HG03175 (cell line): ENCODE measurements at regions not wholly inside any gene's neighbourhood (a gene's known extent, or its start where the extent isn't known, plus 50 kb on each side); places are given as distances from the start of the nearest gene placed in this dataset.
"Not testable (repeated sequence)": the region's sequence is repeated elsewhere in the genome, so short reads cannot be mapped to it uniquely, and the experiment has no call there.

ENCODE experiments used
- ATAC-seq: cut with Tn5 transposase; IDR thresholded peaks from one replicate; pipeline ENCODE4 v1.9.1; 2021; ENCODE audit warnings: mild to moderate bottlenecking, moderate library complexity; ENCODE audit not compliant: unreplicated experiment

DNA sequence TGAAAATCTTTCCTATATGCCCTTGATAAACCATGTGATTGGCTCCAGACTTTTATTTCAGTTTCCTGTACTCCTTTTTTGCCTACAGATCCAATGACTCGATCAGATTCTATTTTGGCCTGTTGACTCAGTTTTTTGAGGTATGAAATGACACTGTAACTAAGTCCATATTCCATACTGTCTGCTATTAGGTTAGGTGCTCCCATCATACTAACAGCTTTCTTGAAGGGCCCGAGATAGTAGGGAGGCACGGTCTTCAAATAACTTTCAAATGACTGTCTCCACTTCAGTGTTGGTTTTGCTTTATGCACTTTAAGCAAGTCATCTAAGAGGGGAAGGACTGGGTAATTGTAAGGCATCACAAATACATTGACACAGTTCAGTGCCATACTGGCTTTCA is 295.4 kb upstream of the DAB2 start:
- no peak for ATAC-seq

DNA sequence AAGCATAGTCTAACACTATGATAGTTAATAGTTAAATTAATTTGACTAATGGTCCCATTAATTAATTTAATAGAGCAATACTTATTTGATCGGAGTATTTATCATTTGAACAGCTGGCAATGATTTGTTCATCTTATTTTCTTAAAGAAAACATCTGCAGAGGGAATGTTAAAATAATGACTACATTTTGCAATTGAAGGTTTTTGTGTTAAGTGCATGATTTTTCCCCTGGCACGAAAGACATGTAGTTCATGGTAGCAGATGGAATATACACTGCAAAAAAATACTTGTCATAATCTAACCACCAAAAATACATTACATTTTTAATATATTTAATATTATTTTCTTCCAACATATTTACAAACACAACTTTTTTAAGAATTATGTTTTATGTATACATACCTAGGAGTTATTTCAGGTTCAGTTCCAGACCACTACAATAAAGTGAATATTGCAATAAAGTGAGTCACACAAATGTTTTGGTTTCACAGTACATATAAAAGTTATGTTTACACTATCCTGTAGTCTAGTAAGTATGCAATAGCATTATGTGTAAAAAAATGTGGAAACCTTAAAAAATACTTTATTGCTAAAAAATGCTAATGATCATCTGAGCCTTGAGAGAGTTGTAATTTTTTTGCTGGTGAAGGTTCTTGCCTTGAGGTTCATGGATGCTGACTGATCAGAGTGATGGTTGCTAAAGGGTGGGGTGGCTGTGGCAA is 292.6 kb upstream of the DAB2 start:
- ATAC-seq, result no peak

DNA sequence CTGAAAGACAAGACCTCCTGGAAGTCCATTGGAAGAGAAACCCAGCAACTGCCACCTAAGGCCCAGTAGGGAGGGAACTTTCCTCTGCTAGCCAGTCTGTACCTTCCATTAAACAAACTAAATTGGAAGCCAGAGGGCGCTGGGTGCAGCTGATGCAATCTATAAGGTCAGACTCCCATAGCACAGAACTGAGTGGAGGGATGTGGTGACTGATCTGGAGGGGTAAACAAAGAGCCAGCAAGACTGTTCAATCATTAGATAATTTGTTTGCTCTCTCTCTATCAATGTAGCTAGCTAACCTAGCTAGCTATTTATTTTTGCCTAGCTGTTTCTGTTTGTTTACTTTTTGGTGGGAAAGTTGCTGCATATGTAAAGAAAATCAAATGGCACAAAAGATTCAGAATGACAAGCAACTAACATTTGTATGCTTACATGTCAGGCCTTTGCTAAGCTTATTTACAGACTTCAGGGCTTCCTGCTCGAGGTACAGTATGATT is 291.8 kb upstream of the DAB2 start:
- no peak for ATAC-seq

DNA sequence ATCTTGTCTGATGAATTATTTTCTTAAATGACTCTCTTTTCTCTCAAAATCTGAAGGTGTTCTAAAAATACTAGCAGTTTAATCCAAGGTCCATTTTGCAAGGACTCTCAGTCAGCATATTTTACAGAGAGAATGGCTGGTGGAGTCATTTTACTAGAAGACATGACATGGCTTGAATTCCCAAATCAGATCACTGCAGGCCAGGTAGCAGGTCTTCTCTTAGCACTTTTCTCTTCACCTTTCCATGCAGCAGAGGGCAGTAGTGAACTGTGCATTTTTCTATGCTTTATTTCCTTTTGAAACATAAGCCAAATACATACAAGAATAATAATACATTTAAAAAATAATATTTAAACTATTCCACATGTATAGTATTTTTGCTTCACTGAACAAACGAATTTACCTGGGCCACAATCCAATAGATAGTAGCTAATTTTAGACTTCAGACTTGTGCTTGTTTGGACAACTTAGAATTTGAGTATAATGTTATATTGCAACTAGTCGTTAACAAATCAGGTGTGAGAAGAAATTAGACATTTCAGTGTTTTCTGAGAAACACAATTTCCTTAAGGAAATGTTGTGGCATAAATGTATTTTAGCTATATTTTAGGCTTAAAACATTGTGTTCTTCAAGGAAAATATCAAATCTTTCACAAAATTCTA is 289.4 kb upstream of the DAB2 start:
- ATAC-seq, result peak; percentile 49

DNA sequence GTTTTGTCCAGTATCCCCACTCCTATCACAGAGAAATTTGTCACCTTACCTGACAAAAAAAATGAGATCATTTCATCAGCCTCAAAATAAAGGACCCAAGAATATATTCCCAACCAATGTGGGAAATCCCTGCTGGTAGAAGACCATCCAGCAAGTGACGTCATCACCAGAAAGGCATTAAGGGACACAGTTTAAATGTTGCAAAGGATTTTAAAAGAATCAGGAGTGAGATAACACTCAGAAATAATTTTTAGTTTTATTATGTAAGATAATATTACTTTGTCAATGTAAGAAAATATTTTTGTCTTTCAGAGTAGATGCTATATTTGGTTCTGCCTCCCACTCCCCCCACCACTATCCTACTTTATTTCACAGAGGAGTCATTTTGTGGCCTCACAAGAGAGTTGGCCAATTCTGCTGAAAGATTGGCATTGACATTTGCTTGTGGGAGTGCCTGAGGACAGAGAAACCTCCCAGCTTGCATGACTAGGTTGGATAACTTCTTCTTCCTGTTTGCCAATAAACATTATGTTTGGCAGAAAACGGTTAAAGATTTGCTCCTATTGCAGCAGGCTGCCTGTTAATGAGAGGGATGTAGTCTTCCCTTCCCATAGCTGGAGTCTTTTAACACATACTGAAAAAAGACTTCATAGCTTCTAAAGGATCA is 288.6 kb upstream of the DAB2 start:
- no peak for ATAC-seq

DNA sequence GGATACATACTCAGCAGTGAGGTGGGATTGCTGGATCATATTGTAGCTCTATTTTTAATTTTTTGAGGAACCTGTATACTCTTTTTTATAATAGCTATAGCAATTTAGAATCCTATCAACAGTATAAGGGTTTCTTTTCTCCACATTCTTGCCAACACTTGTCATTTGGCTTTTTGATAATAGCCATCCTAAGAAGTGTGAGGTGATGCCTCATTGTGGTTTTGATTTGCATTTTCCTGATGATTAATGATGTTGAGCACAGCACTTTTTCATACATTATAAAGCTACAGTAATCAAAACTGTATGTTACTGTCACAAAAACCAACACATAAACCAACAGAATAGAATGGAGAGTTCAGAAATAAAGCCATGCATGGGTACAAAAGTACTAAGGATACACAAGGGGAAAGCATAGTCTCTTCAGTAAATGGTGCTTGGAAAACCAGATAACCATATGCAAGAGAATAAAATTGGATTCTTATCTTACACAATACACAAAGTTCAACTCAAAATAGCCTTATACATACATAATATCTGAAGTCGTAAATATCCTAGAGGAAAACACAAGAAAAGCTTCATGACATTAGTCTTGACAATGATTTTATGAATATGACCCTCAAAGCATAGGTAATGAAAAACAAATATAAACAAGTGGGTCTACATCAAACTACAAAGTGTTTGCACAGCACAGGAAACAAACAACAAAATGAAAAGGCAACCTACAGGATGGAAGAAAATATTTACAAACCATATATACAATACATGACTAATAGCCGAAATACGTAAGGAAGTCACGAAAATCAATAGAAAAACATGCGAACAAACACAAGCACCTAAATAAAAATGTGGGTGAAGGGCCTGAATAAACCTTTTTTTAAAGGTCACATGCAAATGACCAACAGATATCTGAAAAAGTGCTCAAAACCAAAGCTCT is 287.8 kb upstream of the DAB2 start:
- no peak for ATAC-seq

DNA sequence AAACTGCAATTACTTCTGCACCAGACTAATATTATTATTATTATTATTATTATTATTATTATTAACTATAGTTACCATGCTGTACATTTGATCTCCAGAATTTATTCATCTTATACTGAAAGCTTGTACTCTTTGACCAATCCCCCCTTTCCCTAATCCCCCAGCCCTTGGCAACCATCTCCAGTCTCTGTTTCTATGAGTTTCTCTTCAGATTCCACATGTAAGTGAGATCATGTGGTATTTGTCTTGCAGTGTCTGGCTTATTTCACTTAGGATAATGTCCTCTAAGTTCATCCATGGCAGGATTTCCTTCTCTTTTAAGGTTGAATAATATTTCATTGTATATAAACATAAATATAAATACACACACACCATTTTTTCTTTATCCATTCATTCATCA is 287.0 kb upstream of the DAB2 start:
- no peak for ATAC-seq

DNA sequence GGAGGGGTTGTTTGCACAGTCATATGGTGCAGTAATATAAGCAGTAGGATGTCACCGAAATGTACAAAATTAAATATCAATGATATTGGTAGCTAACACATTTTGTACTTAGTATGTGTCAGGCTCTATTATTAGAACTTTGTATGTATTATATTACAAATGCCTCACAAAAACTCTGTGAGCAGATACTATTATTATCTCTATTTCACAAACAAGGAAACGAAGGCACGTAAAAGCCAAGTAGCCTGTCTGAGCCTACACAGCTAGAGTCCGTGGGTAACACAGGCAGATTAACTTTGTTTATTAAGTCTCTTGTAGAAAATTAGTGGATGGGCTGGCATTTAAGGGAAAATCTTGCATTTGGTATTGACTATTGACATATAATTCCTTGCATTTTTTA is 284.3 kb upstream of the DAB2 start:
- ATAC-seq, result no peak

DNA sequence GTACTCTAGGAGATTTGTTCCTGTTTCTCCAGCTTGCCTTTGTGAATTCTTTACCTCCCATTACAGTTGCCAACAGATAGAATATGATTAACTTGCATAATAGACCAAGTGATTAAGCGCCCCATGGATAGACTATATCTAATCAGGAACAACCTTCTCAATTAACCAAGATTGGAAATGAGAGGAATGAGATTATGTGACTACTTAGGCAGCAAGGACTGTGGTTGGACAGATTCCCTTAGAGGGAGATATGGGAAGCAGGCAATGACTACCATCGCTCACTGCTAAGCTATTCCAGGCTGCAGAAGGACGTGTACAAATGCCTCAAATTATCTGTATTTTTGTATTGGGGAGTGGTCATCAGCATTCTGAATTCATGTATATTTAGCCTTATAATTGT is 278.1 kb upstream of the DAB2 start:
- ATAC-seq, result no peak

DNA sequence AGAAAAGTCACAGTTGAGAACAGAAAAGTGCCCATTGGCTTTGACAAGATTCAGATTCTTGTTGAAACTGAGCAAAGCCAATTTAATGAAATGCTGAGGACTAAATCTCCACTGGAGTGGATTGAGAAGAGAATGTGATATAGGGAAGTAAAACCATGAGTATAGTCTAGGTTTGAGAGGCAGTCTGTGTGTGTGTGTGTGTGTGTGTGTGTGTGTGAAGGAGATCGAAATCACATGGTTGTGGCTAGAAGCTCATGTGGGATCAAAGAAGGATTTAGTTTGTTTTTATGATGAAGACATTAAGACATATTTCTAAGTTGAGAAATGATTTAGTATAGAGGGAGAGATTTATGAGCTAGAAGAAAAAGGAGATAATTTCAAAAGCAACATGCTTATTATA is 275.7 kb upstream of the DAB2 start:
- no peak for ATAC-seq

DNA sequence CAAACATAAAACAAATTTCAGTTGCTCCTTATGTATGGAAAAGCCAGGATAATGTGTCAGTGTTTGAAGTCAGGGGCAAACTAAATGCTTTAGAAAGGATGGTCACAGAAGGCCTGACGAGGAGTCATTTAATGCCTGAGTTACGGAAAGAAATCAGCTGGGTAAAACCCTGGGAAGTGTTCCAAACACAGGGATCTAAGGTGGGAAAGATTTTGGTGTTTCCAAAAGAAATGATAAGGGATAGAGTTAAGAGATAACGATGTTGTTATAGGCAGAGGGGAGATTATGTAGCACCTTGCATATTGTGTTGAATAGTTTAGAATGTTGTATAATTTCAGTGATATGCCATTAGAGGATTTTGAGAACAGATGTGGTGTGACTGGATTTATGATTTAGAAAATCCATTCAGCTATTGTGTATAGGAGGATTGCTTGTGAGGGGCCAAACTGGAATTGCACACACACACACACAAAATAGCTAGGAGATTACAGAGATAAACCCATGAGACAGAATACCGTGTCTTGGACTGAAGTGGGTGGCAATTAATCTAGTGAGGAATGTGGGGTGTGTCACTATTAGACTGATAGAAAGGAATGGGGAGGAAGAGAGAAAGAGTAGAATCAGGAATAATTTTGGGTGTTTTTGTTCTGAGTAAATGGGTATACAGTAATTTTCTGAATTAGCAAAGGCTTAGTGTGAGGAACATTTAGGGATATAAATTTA is 274.2 kb upstream of the DAB2 start:
- ATAC-seq, result no peak

DNA sequence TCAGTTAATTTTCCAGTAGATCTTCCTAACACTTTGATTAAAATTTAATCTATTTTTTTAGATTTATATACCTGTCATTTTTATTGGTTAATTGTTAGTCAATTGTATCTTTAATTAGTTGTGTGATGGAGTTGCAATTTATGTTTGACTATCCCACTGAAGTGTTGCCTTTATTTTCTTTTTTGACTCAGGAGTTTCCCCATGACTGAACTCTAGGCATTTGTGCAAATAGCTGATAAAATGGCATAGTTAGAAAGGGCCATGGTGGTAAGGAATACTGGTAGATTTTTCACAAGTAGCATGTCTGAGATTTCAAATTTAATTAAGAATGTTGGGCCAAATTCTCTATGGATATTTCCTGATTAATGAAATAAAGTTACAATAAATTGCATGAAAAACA is 273.1 kb upstream of the DAB2 start:
- ATAC-seq, result no peak

DNA sequence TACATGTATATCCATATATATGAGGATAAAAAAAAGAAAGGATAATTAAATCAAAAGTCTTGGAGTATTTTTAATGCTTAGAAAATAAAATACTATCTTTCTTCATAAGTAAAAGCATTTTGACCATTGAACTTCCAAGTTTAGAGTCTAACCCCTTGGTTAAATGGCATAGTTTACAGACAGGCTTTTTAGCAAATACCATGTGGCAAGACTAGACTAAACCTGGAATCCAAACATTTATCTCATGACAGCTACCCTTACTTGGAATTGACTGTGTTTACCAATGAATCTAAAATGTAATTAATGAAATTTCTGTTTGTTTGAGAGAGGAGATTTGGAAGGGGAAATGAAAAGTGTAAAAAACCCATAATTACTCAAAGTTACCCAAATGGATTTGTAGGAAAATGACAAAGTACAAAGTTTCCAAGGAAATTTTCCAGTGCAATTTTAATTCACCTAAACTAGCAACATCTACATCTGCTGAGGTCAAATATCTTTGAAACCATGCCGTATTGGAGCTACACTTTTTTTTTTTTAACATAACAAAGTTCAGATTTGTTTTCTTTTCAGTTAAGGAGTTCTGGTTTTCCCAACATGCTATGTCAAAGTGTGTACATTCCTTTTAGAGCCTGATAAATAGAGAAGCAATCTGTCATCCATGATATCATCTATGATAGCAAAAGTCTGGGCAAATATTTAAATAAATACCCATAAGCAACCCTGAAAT is 272.1 kb upstream of the DAB2 start:
- no peak for ATAC-seq

DNA sequence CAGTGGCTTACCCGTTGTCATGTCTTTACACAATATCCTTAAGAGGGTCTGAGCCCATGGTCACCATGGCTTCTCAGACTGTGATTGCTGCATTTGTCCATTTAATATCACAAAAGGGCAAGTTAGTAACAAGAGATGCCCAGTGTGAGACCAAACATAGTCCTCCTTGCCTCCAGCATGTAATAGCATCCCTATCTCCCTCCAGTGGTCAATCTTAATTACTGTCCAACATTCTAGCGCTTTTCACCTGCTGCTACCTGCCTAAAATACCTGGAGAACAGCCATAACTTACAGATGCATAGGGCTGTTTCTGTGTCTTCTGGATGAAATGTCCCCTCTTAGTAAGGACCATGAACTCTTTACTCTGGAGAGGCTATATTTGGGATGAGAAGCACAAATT is 267.2 kb upstream of the DAB2 start:
- no peak for ATAC-seq

DNA sequence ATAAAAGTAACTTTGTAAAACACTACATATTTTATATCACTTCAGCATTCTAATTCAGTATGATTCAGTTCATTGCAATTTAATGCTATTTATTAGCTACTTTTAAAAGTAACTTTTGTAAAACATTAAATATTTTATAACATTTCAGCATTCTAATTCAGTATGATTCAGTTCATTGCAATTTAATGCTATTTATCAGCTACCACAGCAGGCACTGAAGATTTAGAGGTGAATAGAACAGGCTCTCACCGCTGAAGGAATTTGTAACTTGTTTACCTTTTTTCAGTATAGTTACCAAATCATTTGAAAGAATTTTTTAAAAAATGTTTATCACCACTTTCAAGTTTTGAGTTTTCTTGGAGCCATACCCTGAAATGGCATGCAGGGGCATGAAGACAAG is 266.4 kb upstream of the DAB2 start:
- no peak for ATAC-seq

DNA sequence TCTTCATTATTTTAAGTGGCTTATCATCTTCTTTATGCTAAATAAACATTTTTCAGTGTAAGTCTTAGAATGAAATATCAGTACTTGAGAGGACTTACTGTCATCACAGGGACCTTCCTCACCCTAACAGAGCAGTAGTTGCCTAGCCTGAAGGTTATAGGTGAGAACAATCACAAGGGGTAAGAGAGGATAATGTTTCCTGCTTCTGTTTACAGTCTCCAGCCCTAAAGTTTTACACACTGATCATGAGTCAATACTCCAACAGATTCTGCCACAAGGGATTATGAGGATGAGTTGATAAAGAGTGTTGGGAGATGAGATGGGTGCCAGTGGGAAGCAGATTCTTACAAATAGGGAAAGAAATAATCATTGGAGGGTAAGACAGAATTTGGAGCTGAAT is 265.1 kb upstream of the DAB2 start:
- ATAC-seq, result no peak

DNA sequence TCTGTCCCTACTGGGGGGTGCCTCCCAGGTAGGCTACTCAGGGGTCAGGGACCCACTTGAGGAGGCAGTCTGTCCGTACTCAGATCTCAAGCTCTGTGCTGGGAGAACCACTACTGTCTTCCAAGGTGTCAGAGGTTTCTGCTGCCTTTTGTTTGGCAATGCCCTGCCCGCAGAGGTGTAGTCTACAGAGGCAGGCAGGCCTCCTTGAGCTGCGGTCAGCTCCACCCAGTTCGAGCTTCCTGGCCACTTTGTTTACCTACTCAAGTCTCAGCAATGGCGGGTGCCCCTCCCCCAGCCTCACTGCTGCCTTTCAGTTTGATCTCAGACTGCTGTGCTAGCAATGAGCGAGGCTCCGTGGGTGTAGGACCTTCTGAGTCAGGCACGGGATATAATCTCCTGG is 263.1 kb upstream of the DAB2 start:
- not testable (repeated sequence) for ATAC-seq

DNA sequence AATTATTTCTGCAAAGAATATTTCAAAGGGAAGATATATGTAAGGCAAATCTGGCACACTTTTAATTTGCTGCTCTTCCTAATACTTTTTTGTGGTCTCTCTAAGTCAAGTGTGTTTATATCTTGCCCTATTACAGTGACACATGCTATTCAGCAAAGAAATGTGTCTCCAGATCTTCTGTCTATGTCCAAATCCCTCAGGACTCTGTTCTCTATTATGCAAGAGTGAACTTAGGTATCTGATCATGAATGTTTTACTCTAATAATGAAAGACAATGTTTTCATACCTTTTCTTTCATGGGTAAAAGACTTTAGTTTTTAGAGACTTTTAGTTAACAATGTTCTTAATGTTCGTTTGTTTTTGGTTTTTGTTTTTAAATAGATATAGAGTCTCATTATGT is 255.4 kb upstream of the DAB2 start:
- no peak for ATAC-seq

DNA sequence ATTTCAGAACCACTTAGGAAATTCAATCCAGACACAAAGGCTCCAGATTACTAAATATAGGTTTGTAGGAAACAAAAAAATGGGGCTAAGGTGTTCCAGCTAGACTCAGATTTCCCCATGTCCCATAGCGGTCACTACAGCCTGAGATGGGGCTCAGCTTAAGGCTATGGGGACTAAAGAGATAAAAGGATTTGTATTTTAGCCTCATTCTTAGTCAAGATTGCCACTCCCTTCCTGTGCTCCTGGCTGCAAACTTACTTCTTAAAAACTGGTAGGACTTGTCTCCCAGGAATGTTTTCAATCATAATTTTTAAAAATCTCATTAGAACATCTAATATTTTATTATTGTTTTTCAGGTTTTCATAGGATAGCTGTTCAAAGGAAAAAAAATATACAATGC is 253.8 kb upstream of the DAB2 start:
- no peak for ATAC-seq

DNA sequence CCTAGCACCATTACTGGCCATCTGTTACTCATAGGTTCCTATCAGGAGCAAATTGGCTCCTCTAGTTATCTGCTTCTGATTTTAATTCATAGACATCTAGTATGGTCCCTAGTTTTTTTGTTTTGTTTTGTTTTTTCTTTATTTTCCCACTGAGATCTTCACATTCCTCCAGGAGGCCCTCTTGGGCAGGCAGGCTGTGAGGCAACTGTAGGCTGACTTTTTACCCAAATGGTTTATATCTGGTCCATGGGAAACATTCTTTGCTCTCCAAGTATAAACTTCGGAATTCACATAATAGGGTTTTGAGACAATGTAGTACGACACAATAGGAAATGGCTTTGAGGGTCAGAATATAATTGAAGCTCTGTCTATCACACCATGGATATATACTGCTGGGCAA is 250.9 kb upstream of the DAB2 start:
- ATAC-seq, result no peak
